HG03060 (cell line): ENCODE measurements at regions not wholly inside any gene's neighbourhood (a gene's known extent, or its start where the extent isn't known, plus 50 kb on each side); places are given as distances from the start of the nearest gene placed in this dataset.

Experiments used
- ATAC-seq: cut with Tn5 transposase; IDR thresholded peaks from one replicate; pipeline ENCODE4 v1.9.1; 2021; ENCODE audit warnings: low read depth, moderate number of reproducible peaks; ENCODE audit not compliant: unreplicated experiment

DNA sequence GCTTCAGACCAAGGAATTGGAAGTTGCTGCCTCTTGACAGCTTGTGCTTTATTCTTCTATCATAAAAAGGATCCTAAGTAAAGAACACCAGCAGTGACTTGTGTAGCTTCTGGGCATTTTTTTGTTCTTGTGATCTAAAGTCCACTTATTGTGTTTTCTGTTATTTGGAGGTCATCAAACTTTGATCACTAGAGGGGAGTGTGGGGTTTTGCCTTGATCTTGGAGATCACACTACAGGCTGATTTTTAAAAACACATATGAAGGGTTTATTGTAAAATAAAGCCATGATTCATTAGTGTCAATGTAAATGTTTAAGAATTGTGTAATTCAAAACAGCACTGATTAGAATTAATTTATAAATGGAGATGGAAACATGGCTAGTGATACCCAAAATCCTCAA lies 328.7 kb upstream of the EDNRB start:
- no peak for ATAC-seq

DNA sequence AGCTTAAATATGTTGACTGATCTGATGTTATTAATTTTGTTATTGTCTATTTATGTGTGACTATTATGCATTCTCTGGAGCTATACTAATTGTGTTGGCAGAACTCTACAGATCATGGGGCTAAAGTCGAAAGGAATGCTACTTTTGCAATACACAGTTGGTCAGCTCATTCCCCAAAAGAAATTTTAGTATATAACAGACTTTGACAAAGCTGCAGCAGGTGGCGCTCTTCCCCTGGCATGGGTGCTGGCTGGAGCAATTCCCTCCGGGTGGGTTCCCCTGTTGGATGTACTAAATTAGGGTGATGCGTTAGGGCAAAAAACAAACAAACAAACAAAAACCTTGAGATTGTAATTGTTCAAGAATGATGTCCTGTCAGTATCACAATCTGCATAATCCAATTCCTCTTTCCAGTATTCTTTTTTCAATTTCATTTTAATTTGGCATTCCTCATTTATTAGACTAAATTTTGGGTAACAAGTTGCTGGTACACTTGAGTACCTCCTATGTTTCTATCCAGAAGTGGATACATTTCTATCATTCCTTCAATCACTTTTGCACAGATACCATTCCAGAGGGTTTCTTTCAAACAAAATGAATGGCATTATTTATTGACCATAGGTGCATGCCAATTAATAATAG lies 322.8 kb upstream of the EDNRB start:
- ATAC-seq: no peak

DNA sequence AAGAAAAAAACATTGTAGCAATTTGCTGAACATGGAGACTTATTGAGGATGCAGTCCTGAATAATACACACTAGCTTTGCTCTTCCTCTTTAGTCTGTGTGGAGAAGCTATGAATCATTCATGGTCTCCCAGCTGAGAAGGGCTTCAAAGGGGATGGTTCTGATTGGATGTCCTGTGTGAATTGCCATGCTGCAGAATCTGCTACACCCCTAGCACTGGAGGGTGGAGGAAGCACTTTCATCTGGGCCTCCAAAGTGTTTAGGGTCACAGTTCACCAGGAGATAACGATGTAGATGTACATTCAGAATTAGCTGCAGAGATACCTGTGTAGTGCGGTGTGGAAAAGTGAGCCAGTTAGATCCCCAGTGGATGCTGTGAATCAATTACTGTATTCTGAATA lies 321.1 kb upstream of the EDNRB start:
- no peak for ATAC-seq

DNA sequence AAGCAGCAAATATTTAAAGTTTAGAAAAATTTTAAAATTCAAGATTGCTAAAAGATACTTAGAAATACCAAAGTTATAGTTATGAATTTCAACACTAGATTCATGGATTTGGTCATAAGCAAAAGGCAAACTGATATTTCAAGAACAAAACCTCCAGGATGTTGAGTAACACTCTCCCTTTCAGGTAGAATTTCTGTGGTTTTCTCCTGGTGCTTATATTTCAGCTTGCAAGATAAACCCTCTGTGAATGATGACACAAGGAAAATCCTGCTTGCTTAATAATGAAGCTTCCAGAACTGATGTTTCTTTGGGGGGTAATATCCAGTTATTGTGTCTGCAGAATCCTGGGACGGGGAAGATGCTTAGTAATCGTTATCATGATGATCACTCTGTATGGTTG lies 320.3 kb upstream of the EDNRB start:
- no peak for ATAC-seq

DNA sequence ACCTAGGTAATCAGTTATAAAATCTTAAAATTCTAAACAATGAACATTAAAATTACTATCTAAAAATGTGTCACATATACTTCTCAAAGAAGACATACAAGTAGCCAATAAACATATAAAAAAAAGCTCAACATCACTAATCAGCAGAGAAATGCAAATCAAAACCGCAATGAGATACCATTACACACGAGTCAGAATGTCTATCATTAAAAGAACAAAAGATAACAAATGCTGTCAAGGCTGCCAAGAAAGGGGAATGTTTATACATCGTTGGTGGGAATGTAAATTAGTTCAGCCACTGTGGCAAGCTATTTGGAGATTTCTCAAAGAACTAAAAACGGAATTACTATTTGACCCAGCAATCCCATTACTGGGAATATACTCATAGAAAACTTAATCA lies 310.3 kb upstream of the EDNRB start:
- ATAC-seq: no peak

DNA sequence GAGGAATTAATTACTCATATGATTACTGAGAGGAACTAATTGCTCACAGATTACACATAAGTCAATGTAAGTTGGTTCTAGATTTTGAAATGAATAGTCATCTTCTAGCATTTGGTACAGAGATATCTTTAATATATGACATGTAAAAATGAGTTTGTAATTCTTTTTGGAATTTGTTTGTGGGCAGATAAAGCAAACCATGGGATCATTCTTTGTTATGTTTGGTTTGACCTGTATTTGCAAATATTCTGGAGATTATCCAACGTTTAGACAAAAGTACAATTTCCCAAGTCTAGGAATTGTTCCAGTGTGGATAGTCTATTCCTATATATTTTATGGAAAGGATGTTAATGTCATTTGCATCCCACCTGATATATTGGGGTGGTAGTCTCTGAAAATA lies 309.6 kb upstream of the EDNRB start:
- ATAC-seq: no peak

DNA sequence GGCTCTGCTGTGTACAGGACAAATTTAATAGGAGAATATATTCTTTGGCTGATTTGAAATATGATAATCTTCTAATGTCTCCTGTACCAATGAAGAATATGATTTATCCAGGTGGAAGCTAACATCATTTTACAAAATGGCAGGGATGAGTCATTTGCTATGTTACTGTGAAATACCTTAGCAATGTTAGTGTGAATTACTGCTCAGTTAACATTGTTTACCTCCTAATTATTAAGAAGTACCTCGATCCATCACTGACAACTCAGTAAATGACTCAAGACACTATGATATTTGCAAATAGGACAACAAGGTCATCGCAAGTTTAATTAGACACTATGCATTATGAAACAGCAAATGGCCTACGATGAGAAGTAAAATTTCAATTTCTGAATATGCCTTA lies 309.1 kb upstream of the EDNRB start:
- no peak for ATAC-seq

DNA sequence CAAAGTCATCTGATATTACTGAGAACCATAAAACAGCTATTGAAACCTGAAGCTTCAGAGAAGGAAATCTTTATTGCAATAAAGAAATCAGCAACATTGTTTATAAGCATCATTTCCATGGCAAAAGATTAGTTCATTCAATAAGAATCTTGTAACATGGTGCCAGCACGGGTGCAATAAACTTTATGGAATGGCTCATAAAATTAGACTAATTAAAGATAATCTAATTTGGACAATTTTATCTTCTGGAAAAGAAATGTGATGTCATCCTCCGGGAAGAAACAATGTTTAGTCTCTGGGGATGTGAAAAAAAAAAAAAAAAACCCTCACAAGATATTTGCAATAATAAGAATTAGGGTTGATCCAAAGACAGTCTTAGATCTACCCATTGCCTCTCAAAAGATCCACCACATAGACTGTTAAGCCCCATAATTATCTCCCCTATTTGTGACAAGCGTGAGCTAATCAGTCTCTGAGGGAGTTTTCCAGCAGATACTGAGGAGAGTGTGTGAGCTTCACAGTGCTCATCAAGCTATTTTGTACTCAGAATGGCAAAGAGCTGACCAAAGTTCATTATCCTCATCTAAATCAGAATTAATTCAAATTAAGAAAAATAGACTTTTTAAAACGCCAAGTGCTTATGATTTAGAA lies 297.0 kb upstream of the EDNRB start:
- ATAC-seq: no peak

DNA sequence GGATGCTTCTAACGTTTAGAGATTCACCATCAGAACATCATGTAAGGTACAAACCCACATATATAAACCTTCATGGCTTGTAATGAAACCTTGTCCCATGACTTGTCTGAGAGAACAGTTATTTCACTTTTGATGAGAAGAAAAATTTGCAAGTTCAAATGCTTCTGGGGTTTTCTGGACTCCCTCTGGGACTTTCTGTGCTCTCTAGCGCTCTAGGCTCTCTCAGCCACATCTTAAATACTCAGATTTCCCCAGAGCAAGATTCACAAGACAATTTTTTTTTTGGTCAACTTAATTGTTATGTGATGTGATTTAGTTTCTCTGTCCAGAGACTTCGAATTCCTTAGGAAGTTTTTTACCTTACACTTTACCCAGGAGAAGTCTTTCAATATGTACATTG lies 282.8 kb upstream of the EDNRB start:
- peak; percentile 81 for ATAC-seq

DNA sequence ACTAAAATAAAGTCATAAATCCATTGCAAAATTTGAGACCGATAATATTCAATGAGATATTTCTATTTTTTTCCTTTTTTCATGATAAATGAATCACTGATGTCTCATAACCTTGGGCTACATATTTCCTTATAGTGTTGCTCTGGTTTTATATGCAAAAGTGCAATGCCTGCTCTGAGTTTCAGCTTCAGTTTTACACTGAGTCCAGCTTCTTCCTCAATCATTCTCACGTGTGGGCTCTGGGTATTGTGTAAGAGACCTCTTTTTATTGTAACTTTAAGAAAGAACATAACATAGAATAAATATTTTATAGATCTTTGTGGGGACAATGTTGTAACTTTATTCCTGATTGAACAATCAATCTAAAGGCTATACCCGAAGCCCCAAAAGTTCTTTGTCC lies 280.2 kb upstream of the EDNRB start:
- ATAC-seq: no peak

DNA sequence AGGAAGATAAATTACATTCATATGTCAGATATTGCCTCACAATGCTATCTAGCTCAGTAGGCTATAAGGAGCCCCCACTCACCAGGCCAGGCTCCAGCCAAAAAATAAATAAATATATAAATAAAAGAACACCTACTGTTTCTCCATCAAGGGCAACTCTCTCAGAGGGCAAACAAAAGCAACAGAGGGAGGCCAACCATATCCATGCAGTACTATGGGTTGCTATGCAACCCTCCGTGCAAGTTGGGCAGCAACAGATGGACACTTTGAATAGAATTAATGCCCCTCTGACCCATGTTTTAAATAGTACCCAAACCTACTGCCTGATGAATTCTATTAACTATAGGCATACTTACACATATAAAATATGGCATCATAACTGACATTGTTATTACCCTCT lies 279.8 kb upstream of the EDNRB start:
- ATAC-seq: no peak

DNA sequence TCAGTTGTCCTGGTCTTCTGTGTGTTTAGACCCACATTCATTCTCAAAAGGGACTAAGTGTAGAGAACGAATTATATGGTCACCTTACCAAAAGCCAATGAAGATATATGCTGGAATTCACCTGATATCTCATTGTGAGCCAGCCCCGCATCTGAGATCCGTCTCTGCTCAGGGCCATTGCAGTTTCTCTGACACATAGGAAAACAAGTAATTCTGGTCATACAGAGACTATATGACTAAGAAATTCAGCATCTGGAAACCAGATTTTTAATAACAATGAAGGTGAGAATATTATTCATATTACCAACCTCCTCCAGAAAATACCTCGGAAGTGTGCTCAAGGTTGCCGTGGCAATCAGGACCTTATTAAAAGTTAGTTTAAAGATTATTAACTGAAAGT lies 278.6 kb upstream of the EDNRB start:
- no peak for ATAC-seq

DNA sequence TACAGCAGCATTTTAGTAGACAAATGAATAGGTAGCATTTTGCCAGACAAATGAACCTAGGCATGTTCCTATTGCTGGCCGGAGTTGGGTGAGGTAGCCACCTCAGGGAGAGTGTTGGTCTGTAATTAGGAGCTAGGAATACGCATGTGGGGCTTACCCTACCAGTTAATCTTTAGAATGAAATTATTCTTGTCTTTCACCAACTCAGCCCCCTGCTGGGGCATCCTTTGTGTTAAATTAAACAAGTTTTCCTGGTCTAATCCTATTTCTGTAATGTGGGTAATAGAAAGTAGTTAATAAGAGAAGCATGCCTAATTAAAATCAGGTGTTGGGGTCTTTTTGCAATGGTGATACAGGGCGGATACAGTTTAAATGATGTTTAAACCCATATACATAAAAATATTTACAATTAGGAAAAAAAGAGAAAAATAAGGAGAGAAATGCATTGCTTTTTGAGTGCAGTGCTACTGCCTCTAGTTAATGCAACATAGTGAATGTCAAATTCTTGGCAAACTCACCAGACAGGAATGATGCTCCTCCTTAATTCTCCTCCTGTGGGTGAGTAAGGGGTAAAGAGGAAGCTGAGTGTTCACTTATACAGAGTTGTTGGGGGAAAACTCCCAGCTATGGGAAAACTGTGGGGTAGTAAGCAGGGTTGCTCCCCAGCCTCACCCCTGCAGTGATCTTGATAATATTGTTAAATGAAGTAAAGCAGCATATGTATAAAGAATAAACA lies 276.4 kb upstream of the EDNRB start:
- no peak for ATAC-seq

DNA sequence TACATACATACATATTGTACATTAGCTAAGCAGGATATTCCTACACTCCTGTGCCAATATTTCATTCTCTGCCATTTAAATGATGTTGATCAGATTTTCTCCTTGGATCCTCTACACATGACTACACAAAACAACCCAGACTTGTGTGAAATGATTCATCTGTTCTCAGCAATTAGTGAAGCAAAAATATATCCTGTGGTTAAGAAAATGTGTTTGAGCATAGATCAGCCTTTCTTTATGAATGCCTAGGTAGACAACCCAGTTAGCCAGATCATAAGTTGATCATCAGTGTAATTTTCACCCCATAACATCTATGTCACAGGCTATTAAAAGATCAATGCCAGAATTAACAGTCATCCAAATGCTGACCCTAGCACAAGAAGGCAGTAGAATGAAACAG lies 275.2 kb upstream of the EDNRB start:
- peak; percentile 61 for ATAC-seq

DNA sequence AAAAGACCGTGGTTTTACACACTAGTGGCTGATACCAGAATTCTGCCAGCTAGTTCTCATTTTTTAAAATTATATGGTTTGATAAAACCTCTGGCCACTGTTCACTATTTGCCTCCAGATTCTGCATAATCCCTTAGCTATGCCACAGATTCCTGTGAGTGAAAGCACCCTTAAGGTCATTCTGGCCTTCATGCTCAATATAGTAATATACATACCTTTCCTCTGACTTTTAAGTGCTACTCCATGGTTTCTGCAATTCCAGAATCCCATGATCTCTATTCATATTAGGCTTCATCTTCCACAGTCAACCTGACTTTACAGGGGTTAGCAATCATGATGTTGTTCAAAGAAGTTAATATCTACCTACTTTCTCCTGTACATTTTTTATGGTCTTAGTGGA lies 274.1 kb upstream of the EDNRB start:
- ATAC-seq: no peak

DNA sequence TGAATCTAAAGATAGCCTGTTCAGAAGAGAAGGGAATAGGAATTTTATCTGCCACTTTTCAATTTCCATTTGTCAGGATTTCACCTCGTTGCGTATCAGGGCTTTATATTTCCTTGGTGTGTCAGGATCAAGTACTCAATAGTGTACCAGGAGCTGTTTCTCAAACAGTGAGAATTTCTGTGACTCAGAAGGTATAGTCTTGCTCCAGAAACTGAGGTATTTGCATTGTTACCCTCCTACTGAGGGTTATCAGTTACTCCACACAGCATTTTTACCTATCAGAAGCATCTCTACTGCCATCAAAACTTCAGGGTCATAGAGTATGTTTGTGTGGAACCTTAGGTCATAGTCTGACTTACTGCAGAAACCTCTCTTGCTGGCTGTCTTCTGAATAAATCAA lies 271.7 kb upstream of the EDNRB start:
- no peak for ATAC-seq

DNA sequence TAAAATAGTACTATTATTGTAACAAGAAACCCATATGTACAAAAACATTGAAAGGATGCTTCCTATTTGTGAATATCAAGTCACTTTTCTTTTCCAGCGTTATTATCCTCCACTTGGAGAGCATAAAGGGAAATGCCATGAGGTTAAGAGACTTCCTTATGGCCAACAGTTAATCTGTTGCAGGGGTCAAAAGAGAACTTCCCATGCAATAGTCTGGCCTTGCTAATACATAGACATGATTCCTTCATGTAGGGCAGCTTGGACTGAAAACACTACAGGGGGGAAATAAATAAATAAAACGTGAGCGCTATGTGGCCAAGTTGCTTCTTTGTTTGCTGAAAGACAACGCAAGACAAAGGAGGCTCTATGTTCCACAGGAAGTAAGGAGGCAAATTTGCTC lies 269.1 kb upstream of the EDNRB start:
- no peak for ATAC-seq

DNA sequence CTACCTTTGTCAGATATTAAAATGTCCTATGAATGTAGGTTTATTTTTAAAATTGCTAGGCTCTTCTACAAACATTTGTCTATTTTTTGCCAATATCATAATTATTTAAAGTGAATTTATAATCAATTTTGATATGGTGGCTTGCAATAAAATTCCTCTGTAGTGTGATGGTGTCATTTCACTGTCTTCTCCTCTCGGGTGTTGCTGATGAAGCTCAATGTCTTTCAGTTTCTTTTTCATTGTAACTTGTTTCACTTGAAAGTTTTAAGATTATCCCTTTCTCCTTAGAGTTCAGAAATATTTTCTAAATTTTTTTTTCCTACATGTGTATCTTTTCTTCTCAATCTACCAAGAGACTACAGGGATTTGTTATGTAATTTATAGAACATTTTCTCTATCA lies 267.1 kb upstream of the EDNRB start:
- ATAC-seq: no peak

DNA sequence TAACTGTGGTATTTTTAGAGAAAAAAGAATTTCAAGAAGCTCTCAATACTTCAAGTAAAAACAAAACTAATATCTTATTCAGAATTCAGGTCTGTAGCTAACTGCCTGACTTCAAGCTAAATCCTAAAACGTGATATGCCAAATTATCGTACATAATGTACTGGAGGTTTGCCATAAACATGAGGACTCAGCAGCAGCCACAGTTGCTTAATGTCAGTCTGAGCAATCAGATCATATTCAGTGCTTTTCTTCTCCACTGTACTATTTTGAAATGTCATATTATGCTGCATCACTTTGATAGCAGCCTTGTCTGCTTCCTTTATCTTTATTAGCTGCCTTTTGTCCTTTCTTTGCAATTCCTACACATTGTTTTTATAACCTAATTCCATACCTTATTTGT lies 265.1 kb upstream of the EDNRB start:
- ATAC-seq: no peak

DNA sequence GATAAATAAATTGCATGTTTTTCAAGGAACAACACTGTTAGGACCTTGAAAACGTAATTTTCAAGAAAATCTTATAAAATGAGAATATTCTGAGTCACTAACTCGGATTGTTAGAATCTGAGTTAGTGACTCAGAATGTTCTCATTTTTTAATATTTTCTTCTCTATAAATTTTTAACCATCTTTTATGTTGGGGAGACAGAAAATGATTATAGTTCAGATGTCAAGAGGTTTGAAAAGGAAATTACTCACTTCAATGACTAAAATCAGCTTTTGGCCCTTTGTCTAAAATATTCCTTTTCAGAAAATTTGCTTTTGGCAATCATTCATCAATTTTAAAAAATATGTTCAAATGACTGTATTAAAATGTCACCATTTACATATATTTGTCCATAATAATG lies 264.2 kb upstream of the EDNRB start:
- no peak for ATAC-seq

DNA sequence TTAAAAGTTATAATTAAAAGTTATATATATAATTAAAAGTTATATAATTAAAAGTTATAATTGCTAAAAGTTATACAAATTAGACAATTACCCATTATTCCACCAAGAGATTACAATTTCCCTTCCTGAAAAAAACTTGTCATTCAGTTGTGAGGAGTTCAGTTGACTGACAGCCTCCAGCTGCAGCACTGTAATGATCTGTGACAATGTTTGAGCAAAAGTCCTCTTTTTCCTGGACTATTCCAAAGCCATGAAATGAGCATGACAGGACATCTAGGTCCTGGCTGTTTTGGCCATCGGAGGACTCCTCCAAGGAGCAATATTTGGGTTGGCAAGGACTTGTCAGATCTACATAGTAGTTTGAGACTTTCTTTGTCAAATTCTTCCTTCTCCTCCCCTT lies 258.7 kb upstream of the EDNRB start:
- no peak for ATAC-seq

DNA sequence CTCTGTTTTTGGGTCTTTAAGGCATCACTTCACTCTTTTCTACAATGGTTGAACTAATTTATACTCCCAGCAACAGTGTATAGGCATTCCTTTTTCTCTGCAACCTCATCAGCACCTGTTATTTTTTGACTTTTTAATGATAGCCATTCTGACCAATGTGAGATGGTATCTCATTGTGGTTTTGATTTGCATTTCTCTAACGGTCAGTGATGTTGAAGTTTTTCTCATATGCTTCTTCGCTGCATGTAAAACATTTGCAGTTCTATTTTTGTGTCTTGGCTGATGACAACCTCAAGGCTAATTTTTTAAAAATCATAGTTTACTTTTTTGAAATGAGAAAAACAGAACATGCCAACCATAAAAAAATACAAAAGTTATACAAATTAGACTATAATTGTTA lies 258.2 kb upstream of the EDNRB start:
- no peak for ATAC-seq
